Astrocyte (in vitro differentiated cells and primary cell): ENCODE measurements at regions not wholly inside any gene's neighbourhood (a gene's known extent, or its start where the extent isn't known, plus 50 kb on each side); places are given as distances from the start of the nearest gene placed in this dataset.

Experiments used
- CTCF ChIP-seq: IDR thresholded peaks from 2 replicates; pipeline ENCODE4 v1.5.1; 2011; ENCODE audit warnings: low read depth, mild to moderate bottlenecking, inconsistent platforms, low read length, moderate library complexity; ENCODE audit not compliant: insufficient read depth
- EZH2 ChIP-seq: IDR thresholded peaks from 2 replicates; pipeline ENCODE4 v1.6.1; 2012; ENCODE audit warnings: mild to moderate bottlenecking, low read length, inconsistent platforms; ENCODE audit not compliant: insufficient read depth

GRCh38 chr5:166576323-166576722 lies 1715.1 kb upstream of the WWC1 start:
- TF ChIP-seq CTCF (no peak), EZH2 (no peak)
